Keratinocyte (primary cell): ENCODE measurements at regions not wholly inside any gene's neighbourhood (a gene's known extent, or its start where the extent isn't known, plus 50 kb on each side); places are given as distances from the start of the nearest gene placed in this dataset.

Source experiments
- CTCF ChIP-seq, 3 experiments: IDR thresholded peaks in 1 of 3; conservative IDR thresholded peaks in 1 of 3; optimal IDR thresholded peaks in 1 of 3; 2 replicates in 2 of 3; 3 replicates in 1 of 3; pipeline versions ENCODE3 to v1.5.1; 2011; ENCODE audit warnings: low read length in 3 of 3, mild to moderate bottlenecking in 3 of 3, moderate library complexity in 2 of 3, control low read depth in 1 of 3, inconsistent platforms in 1 of 3; ENCODE audit not compliant: insufficient read depth in 2 of 3; ENCODE audit errors: extremely low read depth in 1 of 3
- EZH2 ChIP-seq: IDR thresholded peaks from one replicate; pipeline ENCODE4 v1.6.1; 2012; ENCODE audit warnings: inconsistent platforms, mild to moderate bottlenecking, low read length, moderate library complexity

- TF ChIP-seq CTCF (optimal IDR thresholded peaks at IDR 0.05 in 1 of 3, IDR thresholded peaks at IDR 0.05 in 1 of 3, conservative IDR thresholded peaks at IDR 0.05 in 1 of 3; ENCODE audit: extremely low read depth in 1 of 3, insufficient read depth in 2 of 3, low read length in 3 of 3) (no peak), EZH2 (no peak)
These were observed 382.3 kb upstream of the CDH10 start for GRCh38 chr5:25027061-25027460.
